HFFc6 (cell line): ENCODE measurements at regions not wholly inside any gene's neighbourhood (a gene's known extent, or its start where the extent isn't known, plus 50 kb on each side); places are given as distances from the start of the nearest gene placed in this dataset.

ENCODE experiments used
- DNase-seq: peaks from one replicate; pipeline ENCODE4 v3.0.0-alpha.2; 2018
- H3K27ac Mint-ChIP-seq: 2 replicates; pipeline ENCODE4 v1.8.0; 2020; ENCODE audit warnings: mild to moderate bottlenecking, mixed read lengths
- H3K27me3 Mint-ChIP-seq: 2 replicates; pipeline ENCODE4 v1.8.0; 2021; ENCODE audit warnings: mild to moderate bottlenecking, moderate library complexity, mixed read lengths; ENCODE audit not compliant: insufficient read depth
- H3K36me3 Mint-ChIP-seq: 2 replicates; pipeline ENCODE4 v1.8.0; 2021; ENCODE audit warnings: low read depth, mixed read lengths
- H3K4me1 Mint-ChIP-seq: 2 replicates; pipeline ENCODE4 v1.8.0; 2020; ENCODE audit warnings: low read depth, mixed read lengths
- H3K4me3 Mint-ChIP-seq: 2 replicates; pipeline ENCODE4 v1.8.0; 2020; ENCODE audit warnings: mild to moderate bottlenecking, moderate library complexity, mixed read lengths
- H3K9me3 Mint-ChIP-seq: 2 replicates; pipeline ENCODE4 v1.8.0; 2020; ENCODE audit warnings: mild to moderate bottlenecking, mixed read lengths
- CTCF ChIP-seq: fragments of 200-600 bp; sonication (generic); IDR thresholded peaks from 2 replicates; pipeline ENCODE4 v1.5.0; 2021; ENCODE audit warnings: antibody characterized with exemption, mild to moderate bottlenecking

- H3K27ac Mint-ChIP-seq: no peak overlapping the region
- H3K9me3 Mint-ChIP-seq: no peaks in the 10 kb centered on the region
- H3K4me3 Mint-ChIP-seq: no peak overlapping the region
- no peak for DNase-seq
- no peaks in the 10 kb centered on the region for H3K27me3 Mint-ChIP-seq
- H3K36me3 Mint-ChIP-seq: no peaks in the 10 kb centered on the region
- peaks cover 8% of the 10 kb centered on the region for H3K4me1 Mint-ChIP-seq
- TF ChIP-seq CTCF: no peak
Measured at GRCh38 chr9:104984542-104984941, 56.6 kb upstream of the ABCA1 start.

- no peaks in the 10 kb centered on the region for H3K9me3 Mint-ChIP-seq
- H3K4me1 Mint-ChIP-seq: peaks cover 8% of the 10 kb centered on the region
- no peaks in the 10 kb centered on the region for H3K27me3 Mint-ChIP-seq
- no peak overlapping the region for H3K4me3 Mint-ChIP-seq
- no peaks in the 10 kb centered on the region for H3K36me3 Mint-ChIP-seq
- TF ChIP-seq CTCF: no peak
- H3K27ac Mint-ChIP-seq: no peak overlapping the region
- DNase-seq: no peak
Measured at GRCh38 chr9:104984948-104985347, 57.0 kb upstream of the ABCA1 start.

GRCh38 chr9:104986096-104986495 lies 58.1 kb upstream of the ABCA1 start:
- Mint-ChIP-seq H3K27ac (no peak overlapping the region), H3K4me1 (peaks cover 18% of the 10 kb centered on the region), H3K27me3 (no peaks in the 10 kb centered on the region; the same call in 1 of the 2 replicates), H3K9me3 (no peaks in the 10 kb centered on the region), H3K36me3 (no peaks in the 10 kb centered on the region), H3K4me3 (no peak overlapping the region)
- DNase-seq: no peak
- TF ChIP-seq CTCF: no peak

GRCh38 chr9:104987743-104988142 lies 59.8 kb upstream of the ABCA1 start:
- TF ChIP-seq CTCF: no peak
- Mint-ChIP-seq H3K9me3 (no peaks in the 10 kb centered on the region), H3K4me3 (no peak overlapping the region), H3K4me1 (peaks cover 32% of the 10 kb centered on the region), H3K27me3 (no peaks in the 10 kb centered on the region; the same call in 1 of the 2 replicates), H3K27ac (no peak overlapping the region), H3K36me3 (no peaks in the 10 kb centered on the region)
- no peak for DNase-seq

- Mint-ChIP-seq H3K4me3 (no peak overlapping the region), H3K4me1 (peaks cover 34% of the 10 kb centered on the region), H3K9me3 (no peaks in the 10 kb centered on the region), H3K27ac (no peak overlapping the region), H3K27me3 (no peaks in the 10 kb centered on the region; the same call in 1 of the 2 replicates), H3K36me3 (no peaks in the 10 kb centered on the region)
- no peak for DNase-seq
- TF ChIP-seq CTCF: no peak
Measured at GRCh38 chr9:104988539-104988938, 60.6 kb upstream of the ABCA1 start.
